Progenitor cell of endocrine pancreas (in vitro differentiated cells): ENCODE measurements at regions not wholly inside any gene's neighbourhood (a gene's known extent, or its start where the extent isn't known, plus 50 kb on each side); places are given as distances from the start of the nearest gene placed in this dataset.
"Not testable (repeated sequence)": the region's sequence is repeated elsewhere in the genome, so short reads cannot be mapped to it uniquely, and the experiment has no call there.

Experiments
- DNase-seq: peaks from one replicate; pipeline ENCODE4 v3.0.0; 2021; ENCODE audit warnings: low spot score; ENCODE audit not compliant: unreplicated experiment
- H3K27ac Mint-ChIP-seq: 2 replicates; pipeline ENCODE4 v1.8.0; 2021; ENCODE audit warnings: mild to moderate bottlenecking, moderate library complexity, mixed read lengths
- H3K27me3 Mint-ChIP-seq: 2 replicates; pipeline ENCODE4 v1.8.0; 2021; ENCODE audit warnings: mixed read lengths
- H3K36me3 Mint-ChIP-seq: 2 replicates; pipeline ENCODE4 v1.8.0; 2022; ENCODE audit warnings: mixed read lengths; ENCODE audit not compliant: insufficient read depth
- H3K4me1 Mint-ChIP-seq: 2 replicates; pipeline ENCODE4 v1.8.0; 2021; ENCODE audit warnings: low read depth, mixed read lengths
- H3K4me3 Mint-ChIP-seq: 2 replicates; pipeline ENCODE4 v1.8.0; 2021; ENCODE audit warnings: low read depth, mild to moderate bottlenecking, moderate library complexity, mixed read lengths
- H3K9me3 Mint-ChIP-seq: 2 replicates; pipeline ENCODE4 v1.8.0; 2021; ENCODE audit warnings: low read depth, mixed read lengths
- TF ChIP-seq, protein P1 (sequence below): fragments of 200-600 bp; sonication (generic); IDR thresholded peaks from one replicate; pipeline ENCODE4 v1.5.0; 2021; ENCODE audit warnings: antibody characterized with exemption, mild to moderate bottlenecking; ENCODE audit not compliant: unreplicated experiment

DNA sequence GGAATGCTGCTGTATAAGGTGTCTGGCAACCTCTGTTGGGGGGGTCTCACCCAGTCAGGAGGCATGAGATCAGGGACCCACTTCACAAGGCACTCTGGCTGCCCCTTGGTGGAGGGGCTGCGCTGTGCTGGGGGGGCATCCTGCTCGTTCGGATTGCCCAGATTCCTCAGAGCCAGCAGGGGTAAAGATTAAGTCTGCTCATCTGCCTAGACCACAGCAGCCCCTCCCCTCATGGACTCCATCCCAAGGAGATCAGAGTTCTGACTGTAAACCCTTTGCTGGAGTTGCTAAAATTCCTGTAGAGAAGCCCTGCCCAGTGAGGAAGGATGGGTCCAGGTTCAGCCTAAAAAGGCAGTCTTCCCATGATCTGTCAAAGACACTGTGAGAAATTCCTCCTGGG lies 262.0 kb upstream of the C9orf72 start:
- TF ChIP-seq, protein P1, sequence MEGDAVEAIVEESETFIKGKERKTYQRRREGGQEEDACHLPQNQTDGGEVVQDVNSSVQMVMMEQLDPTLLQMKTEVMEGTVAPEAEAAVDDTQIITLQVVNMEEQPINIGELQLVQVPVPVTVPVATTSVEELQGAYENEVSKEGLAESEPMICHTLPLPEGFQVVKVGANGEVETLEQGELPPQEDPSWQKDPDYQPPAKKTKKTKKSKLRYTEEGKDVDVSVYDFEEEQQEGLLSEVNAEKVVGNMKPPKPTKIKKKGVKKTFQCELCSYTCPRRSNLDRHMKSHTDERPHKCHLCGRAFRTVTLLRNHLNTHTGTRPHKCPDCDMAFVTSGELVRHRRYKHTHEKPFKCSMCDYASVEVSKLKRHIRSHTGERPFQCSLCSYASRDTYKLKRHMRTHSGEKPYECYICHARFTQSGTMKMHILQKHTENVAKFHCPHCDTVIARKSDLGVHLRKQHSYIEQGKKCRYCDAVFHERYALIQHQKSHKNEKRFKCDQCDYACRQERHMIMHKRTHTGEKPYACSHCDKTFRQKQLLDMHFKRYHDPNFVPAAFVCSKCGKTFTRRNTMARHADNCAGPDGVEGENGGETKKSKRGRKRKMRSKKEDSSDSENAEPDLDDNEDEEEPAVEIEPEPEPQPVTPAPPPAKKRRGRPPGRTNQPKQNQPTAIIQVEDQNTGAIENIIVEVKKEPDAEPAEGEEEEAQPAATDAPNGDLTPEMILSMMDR, result no peak
- no peak overlapping the region for H3K4me3 Mint-ChIP-seq
- H3K27me3 Mint-ChIP-seq, result peaks cover 2% of the 10 kb centered on the region
- no peak overlapping the region for H3K27ac Mint-ChIP-seq
- H3K9me3 Mint-ChIP-seq, result peaks cover 3% of the 10 kb centered on the region
- no peak for DNase-seq
- H3K4me1 Mint-ChIP-seq, result peaks cover 5% of the 10 kb centered on the region
- H3K36me3 Mint-ChIP-seq, result no peaks in the 10 kb centered on the region

DNA sequence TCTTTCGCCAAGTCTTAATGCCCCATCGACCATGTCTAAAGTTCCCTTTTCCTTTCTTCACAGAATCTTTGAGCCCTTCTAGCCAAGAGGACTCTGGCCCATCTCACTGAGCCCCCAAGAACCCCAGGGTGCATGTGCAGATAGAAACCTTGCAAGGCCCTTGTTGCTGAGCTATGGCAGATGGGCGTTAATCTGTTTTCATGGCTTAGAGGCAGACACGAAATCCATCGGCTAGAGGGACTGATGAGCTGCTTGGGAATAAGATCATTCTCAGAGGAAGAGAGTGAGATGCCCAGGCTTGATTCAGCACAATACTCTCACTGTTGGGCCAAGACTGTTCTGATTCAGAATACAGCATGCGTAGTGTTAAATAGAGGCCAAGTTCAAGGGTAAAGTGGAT lies 262.5 kb upstream of the C9orf72 start:
- Mint-ChIP-seq H3K27ac (no peak overlapping the region), H3K27me3 (peaks cover 2% of the 10 kb centered on the region), H3K4me1 (peaks cover 5% of the 10 kb centered on the region), H3K36me3 (no peaks in the 10 kb centered on the region), H3K9me3 (peaks cover 3% of the 10 kb centered on the region), H3K4me3 (no peak overlapping the region)
- no peak for DNase-seq
- TF ChIP-seq, protein P1, result no peak

DNA sequence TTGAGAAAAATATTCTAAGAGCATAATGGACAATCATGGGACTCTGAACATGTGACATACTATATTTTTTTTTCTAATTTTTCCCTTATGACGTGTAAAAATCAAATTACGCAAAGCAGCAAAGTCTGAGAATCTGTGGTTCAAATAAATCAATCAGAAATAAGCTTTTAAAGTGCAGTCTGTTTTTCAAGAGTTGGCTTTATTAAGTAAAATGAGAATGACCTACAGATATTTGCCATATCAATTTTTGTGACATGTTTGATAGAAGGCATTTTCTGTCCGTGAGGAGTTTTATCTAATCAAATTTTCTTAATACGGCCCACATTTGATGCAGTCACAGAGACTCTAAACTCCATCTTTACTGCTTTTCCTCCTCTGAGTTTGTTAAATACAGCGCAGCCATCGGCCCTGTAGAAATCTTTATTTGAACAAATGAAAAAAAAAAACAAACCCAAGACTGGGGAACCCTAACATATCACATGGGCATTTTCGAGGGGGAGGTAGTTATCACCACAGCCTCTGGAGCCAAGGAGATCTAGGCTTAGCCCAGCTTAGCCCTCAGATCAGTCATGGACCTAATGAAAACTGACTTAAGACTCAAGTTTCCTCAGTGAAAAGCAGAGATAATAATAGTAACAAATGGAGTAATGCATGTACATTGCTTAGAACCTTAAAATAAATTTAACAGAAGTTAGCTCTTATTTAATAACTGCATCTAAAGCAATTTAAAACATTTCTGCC lies 263.6 kb upstream of the C9orf72 start:
- Mint-ChIP-seq H3K36me3 (no peaks in the 10 kb centered on the region), H3K9me3 (peaks cover 3% of the 10 kb centered on the region), H3K4me3 (no peak overlapping the region), H3K4me1 (peaks cover 8% of the 10 kb centered on the region), H3K27me3 (peaks cover 2% of the 10 kb centered on the region), H3K27ac (no peak overlapping the region)
- TF ChIP-seq, protein P1, result no peak
- no peak for DNase-seq

DNA sequence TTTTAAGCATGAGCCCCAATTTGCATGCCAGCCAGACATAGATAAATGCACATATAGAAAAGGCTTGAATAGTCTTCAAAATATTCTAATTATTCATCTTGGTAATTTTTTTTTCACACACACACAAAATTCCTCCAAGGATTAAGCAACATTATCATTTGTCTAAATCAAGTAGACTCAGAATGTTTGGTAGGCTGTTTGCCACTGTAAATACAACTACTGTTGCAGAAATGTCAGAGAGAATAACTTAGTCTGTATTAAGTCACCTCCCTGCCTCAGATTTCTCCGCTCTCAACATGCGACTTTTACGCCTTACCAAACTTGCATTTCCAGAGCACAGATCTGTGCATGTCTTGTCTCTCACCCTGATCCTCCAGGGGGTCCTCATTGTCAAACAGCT lies 265.6 kb upstream of the C9orf72 start:
- Mint-ChIP-seq H3K36me3 (no peaks in the 10 kb centered on the region), H3K4me1 (peaks cover 16% of the 10 kb centered on the region), H3K27ac (no peak overlapping the region), H3K9me3 (no peaks in the 10 kb centered on the region), H3K4me3 (no peak overlapping the region), H3K27me3 (peaks cover 2% of the 10 kb centered on the region)
- DNase-seq, result no peak
- TF ChIP-seq, protein P1, result no peak

DNA sequence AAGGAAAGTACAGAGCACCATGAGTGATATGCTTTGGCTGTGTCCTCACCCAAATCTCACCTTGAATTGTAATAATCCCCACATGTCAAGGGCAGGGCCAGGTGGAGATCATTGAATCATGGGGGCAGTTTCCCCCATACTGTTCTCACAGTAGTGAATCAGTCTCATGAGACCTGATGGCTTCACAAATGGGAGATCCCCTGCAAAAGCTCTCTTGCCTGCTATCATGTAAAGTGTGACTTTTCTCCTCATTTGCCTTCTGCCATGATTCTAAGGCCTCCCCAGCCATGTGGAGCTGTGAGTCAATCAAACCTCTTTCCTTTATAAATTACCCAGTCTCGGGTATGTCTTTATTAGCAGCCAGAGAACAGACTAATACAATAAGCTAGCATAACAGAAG lies 266.5 kb upstream of the C9orf72 start:
- not testable (repeated sequence) for H3K27me3 Mint-ChIP-seq, DNase-seq, H3K4me3 Mint-ChIP-seq, H3K36me3 Mint-ChIP-seq, H3K9me3 Mint-ChIP-seq, H3K27ac Mint-ChIP-seq
- H3K4me1 Mint-ChIP-seq, result peaks cover 16% of the 10 kb centered on the region

DNA sequence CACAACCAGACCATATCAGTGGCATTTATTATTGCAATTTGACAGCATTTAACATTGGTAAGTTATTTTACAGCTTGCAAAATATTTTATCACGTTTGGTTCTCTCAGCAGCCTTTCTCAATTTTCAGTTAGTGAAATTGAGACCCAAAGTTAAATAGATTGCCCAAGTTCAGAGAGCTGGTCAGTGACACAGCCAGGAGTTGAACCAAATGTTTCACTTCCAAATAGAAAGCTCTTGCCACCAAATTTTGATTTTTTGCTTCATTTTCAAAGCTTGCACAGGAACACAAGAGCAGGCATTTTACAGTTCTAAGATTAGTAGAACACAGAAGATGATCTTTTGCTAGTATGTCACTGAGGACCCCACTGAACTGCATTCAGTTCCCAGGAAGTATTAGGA lies 271.5 kb upstream of the C9orf72 start:
- no peak overlapping the region for H3K27ac Mint-ChIP-seq

More for the DNA sequence above, 271.5 kb upstream of the C9orf72 start:
- DNase-seq, result no peak
- Mint-ChIP-seq H3K36me3 (no peaks in the 10 kb centered on the region), H3K27me3 (no peaks in the 10 kb centered on the region), H3K9me3 (no peaks in the 10 kb centered on the region), H3K4me3 (no peak overlapping the region), H3K4me1 (peaks cover 28% of the 10 kb centered on the region)
- TF ChIP-seq, protein P1, result no peak
